K562 (cell line): ENCODE measurements at regions not wholly inside any gene's neighbourhood (a gene's known extent, or its start where the extent isn't known, plus 50 kb on each side); places are given as distances from the start of the nearest gene placed in this dataset.

Experiments
- ATAC-seq: fragments of 200-7000 bp; cut with Tn5 transposase; 3 replicates; pipeline ENCODE4 v1.9.1; 2020; ENCODE audit warnings: moderate library complexity
- BruUV-seq: library from RNA; stranded (reverse); fragments of 400-500 nt; replicated peaks from 2 replicates; lab custom pipeline; 2021; lab: Mats Ljungman, UMichigan
- CTCF ChIA-PET: fragments of 300-600 bp; formaldehyde crosslinking; extraction: SDS; loops from one replicate; lab custom pipeline; 2021; ENCODE audit warnings: low intra/inter-chr PET ratio; lab: Yijun Ruan, JAX
- POLR2A ChIA-PET: fragments of 300-600, 350-650 bp; sonication (Branson Sonifier 250); formaldehyde crosslinking; extraction: SDS; loops from one replicate; lab custom pipeline; 2021; ENCODE audit warnings: antibody characterized with exemption, inconsistent platforms; lab: Yijun Ruan, JAX
- DNase-seq, 4 experiments: peaks; one replicate each; pipeline versions ENCODE4 v3.0.0 to v3.0.0-alpha.2; 2011 to 2018; ENCODE audit warnings: low spot score in 3 of 4, mixed read lengths in 3 of 4; ENCODE audit errors: extremely low read depth in 1 of 4
- FAIRE-seq: peaks from 2 replicates; lab custom pipeline; 2011; peaks lifted over from hg19 to GRCh38; lab: Jason Lieb, UNC
- H2AFZ ChIP-seq: 2 replicates; pipeline ENCODE4 v1.6.0; 2011; ENCODE audit warnings: low read depth, low read length, control low read depth, inconsistent platforms
- H3K27ac ChIP-seq: fragments of 200-600 bp; 3 replicates; pipeline ENCODE4 v1.8.0; 2011; ENCODE audit warnings: low read depth, mild to moderate bottlenecking, control low read depth, inconsistent platforms, low read length, moderate library complexity, mixed read lengths; ENCODE audit errors: extremely low read depth
- H3K27me3 ChIP-seq, 2 experiments: fragments of 300-600 bp in 1 of 2; 2 replicates in 1 of 2; 3 replicates in 1 of 2; pipeline versions ENCODE4 v1.6.0 to v1.8.0; 2011; ENCODE audit warnings: inconsistent platforms in 2 of 2, low read length in 2 of 2, mild to moderate bottlenecking in 1 of 2, mixed read lengths in 1 of 2, moderate library complexity in 1 of 2; ENCODE audit not compliant: control insufficient read depth in 2 of 2, insufficient read depth in 2 of 2
- H3K36me3 ChIP-seq: fragments of 300-600 bp; 3 replicates; pipeline ENCODE4 v1.8.0; 2011; ENCODE audit warnings: mild to moderate bottlenecking, low read length, inconsistent platforms; ENCODE audit not compliant: control insufficient read depth, insufficient read depth
- H3K4me1 ChIP-seq, 2 experiments: fragments of 200-600 bp in 1 of 2; replicated peaks in 1 of 2; 2 replicates in 1 of 2; 3 replicates in 1 of 2; pipeline versions ENCODE4 v1.5.1 to v1.8.0; 2011; ENCODE audit warnings: inconsistent platforms in 2 of 2, low read length in 2 of 2, mild to moderate bottlenecking in 1 of 2, mixed read lengths in 1 of 2, moderate library complexity in 1 of 2; ENCODE audit not compliant: control insufficient read depth in 2 of 2, insufficient read depth in 2 of 2
- H3K4me2 ChIP-seq: 2 replicates; pipeline ENCODE4 v1.6.1; 2011; ENCODE audit warnings: low read length, control low read depth, inconsistent platforms, mixed read lengths; ENCODE audit not compliant: insufficient read depth
- H3K4me3 ChIP-seq: fragments of 200-600 bp; sonication (generic), shearing (Covaris generic); 2 replicates; pipeline ENCODE4 v1.5.1; 2016; ENCODE audit warnings: control low read depth, inconsistent platforms
- H3K79me2 ChIP-seq: fragments of 200-600 bp; 3 replicates; pipeline ENCODE4 v1.8.0; 2011; ENCODE audit warnings: low read length, inconsistent platforms; ENCODE audit not compliant: control insufficient read depth, insufficient read depth
- H3K9ac ChIP-seq, 2 experiments: 2 replicates each; pipeline versions ENCODE4 v1.6.0 to v1.6.1; 2011; ENCODE audit warnings: low read depth in 2 of 2, low read length in 2 of 2, control low read depth in 1 of 2, inconsistent platforms in 1 of 2, mild to moderate bottlenecking in 1 of 2, mixed read lengths in 1 of 2; ENCODE audit not compliant: insufficient read depth in 1 of 2
- H3K9me1 ChIP-seq: one replicate; pipeline ENCODE4 v1.6.0; 2011; ENCODE audit warnings: inconsistent platforms, mild to moderate bottlenecking, low read length, moderate library complexity; ENCODE audit not compliant: control insufficient read depth, insufficient read depth
- H3K9me3 ChIP-seq: replicated peaks from 2 replicates; pipeline ENCODE4 v1.5.1; 2011; ENCODE audit warnings: low read depth, low read length, inconsistent platforms; ENCODE audit not compliant: control insufficient read depth, insufficient read depth
- H4K20me1 ChIP-seq: replicated peaks from 2 replicates; pipeline ENCODE4 v1.6.1; 2011; ENCODE audit warnings: low read length, inconsistent platforms, mixed read lengths; ENCODE audit not compliant: control insufficient read depth, insufficient read depth
- CC2D1A ChIP-seq: fragments of 450-650 bp; IDR thresholded peaks from 2 replicates; pipeline ENCODE4 v1.6.1; 2017; ENCODE audit warnings: mild to moderate bottlenecking
- MEF2D ChIP-seq: conservative IDR thresholded peaks from 2 replicates; pipeline ENCODE4 v1.6.1; 2016; ENCODE audit warnings: low read depth, missing genetic modification characterization, missing compliant biosample characterization
- SIX5 ChIP-seq, 2 experiments: IDR thresholded peaks; 2 replicates each; pipeline ENCODE4 v1.6.1; 2011; ENCODE audit warnings: low read length in 2 of 2, borderline replicate concordance in 1 of 2, low read depth in 1 of 2, mild to moderate bottlenecking in 1 of 2, moderate library complexity in 1 of 2; ENCODE audit not compliant: insufficient read depth in 1 of 2
- TBL1XR1 ChIP-seq, 2 experiments: IDR thresholded peaks; 2 replicates each; pipeline ENCODE4 v1.6.1; 2012; ENCODE audit warnings: improper control_type of control experiment in 2 of 2, low read length in 2 of 2, mild to moderate bottlenecking in 1 of 2
- ZNF696 ChIP-seq: fragments of 250-450 bp; sonication (Bioruptor Pico); conservative IDR thresholded peaks from 2 replicates; pipeline ENCODE4 v1.4.0; 2020; ENCODE audit warnings: mild to moderate bottlenecking, moderate library complexity
- ZNF717 ChIP-seq: fragments of 250-450 bp; sonication (Bioruptor Pico); IDR thresholded peaks from 2 replicates; pipeline ENCODE4 v1.5.0; 2021
- WGBS: fragments of 100-300 bp; shearing (Covaris generic); methylation state at CpG from one replicate; pipeline ENCODE4 v1.1.6; 2016; ENCODE audit warnings: low coverage, mixed read lengths; ENCODE audit not compliant: insufficient coverage; ENCODE audit errors: missing lambda C conversion rate; 5-methylcytosine and 5-hydroxymethylcytosine counted together
- in situ Hi-C: fragments of 300-500 bp; cut with MboI; formaldehyde crosslinking; loops from 4 replicates; pipeline ENCODE4 v1.15.0; 2018; ENCODE audit warnings: inconsistent platforms, mixed read lengths
- intact Hi-C: fragments of 100-400 bp; cut with micrococcal nuclease; formaldehyde crosslinking; loops from 2 replicates; pipeline ENCODE4 v1.14.2; 2022
- TF ChIP-seq, protein P1 (sequence below): fragments of 450-650 bp; IDR thresholded peaks from 2 replicates; pipeline ENCODE4 v1.6.1; 2017; ENCODE audit warnings: antibody characterized with exemption, mild to moderate bottlenecking
- TF ChIP-seq, protein P2 (sequence below), 2 experiments: fragments of 450-650 bp in 1 of 2; sonication (generic) in 1 of 2; formaldehyde crosslinking in 1 of 2; IDR thresholded peaks in 1 of 2; conservative IDR thresholded peaks in 1 of 2; 2 replicates each; pipeline versions ENCODE4 v1.6.1 to v1.8.1; 2016 to 2023; ENCODE audit warnings: mild to moderate bottlenecking in 2 of 2, moderate library complexity in 2 of 2, inconsistent platforms in 1 of 2, missing genetic modification reagents in 1 of 2
- TF ChIP-seq, protein P3 (sequence below): fragments of 450-650 bp; IDR thresholded peaks from 2 replicates; pipeline ENCODE4 v1.6.1; 2016

DNA sequence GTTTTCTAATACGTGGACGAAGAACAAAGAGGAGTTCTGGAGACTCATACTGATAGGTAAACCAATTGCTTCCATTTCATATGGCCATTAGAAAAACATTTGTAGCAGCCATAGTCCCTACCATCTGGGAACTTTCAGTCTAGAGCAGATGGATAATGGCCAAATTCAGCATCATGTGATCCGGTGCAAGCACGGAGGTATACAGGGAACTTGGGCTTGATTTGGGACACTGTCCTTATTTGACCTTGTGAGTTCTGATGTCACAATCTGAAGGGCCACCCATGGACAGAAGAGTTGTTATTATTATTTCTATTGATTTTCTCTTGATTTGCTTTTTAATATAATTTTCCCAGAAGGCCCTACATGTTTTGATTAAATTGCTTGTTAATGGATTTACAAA, 154.6 kb upstream of the ZNF267 start:
- CTCF ChIA-PET: no interaction called here
- Histone ChIP-seq H3K79me2 (peaks cover 19% of the 10 kb centered on the region), H3K9me1 (no peaks in the 10 kb centered on the region), H3K9me3 (no peaks in the 10 kb centered on the region), H3K9ac (no peak overlapping the region), H3K4me3 (no peak overlapping the region), H3K27ac (no peak overlapping the region), H3K4me1 (peaks cover 6 to 10% of the 10 kb centered on the region in 2 experiments; a peak in 4 of 5 replicates), H4K20me1 (no peaks in the 10 kb centered on the region), H3K27me3 (no peaks in the 10 kb centered on the region), H3K4me2 (no peak overlapping the region), H3K36me3 (peaks cover 20% of the 10 kb centered on the region), H2AFZ (no peak overlapping the region)
- no peak for FAIRE-seq
- POLR2A ChIA-PET: no interaction called here
- in situ Hi-C loops (no loop called here), intact Hi-C loops (no loop called here)
- DNase-seq: peak in 1 of 4 experiments; percentile 7
- BruUV-seq: no TSS peak
- TF ChIP-seq SIX5 (IDR thresholded peaks at IDR 0.05; ENCODE audit: borderline replicate concordance in 1 of 2, insufficient read depth in 1 of 2, low read depth in 1 of 2, low read length in 2 of 2) (no peak), TBL1XR1 (IDR thresholded peaks at IDR 0.05; ENCODE audit: low read length in 2 of 2) (no peak)
- WGBS: 81% methylated on average over 4 of the region's 4 CpGs
- ATAC-seq: no peak

DNA sequence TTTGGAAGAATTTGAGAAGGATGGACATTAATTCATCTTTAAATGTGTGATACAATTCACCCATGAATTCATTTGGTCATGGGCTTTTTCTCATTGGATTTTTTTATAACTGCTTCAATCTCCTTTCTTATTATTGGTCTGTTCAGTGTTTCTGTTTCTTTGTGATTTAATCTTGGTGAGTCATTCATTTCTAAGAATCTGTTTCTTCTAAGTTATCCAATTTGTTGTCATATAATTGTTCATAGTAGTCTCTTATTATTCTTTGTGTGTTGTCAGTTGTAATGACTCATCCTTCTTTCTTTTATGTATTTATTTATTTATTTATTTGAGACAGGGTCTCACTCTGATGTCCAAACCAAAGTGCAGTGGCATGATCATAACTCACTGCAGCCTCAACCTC, 146.1 kb upstream of the ZNF267 start:
- H3K79me2 ChIP-seq: no peaks in the 10 kb centered on the region
- no peak for DNase-seq

More for the DNA sequence above, 146.1 kb upstream of the ZNF267 start:
- H3K36me3 ChIP-seq: no peaks in the 10 kb centered on the region; the same call in 2 of the 3 replicates
- ChIA-PET POLR2A (no interaction called here), CTCF (no interaction called here)
- H2AFZ ChIP-seq: no peak overlapping the region
- intact Hi-C loops: no loop called here
- no peaks in the 10 kb centered on the region for H4K20me1 ChIP-seq
- H3K4me2 ChIP-seq: no peak overlapping the region
- no peak overlapping the region for H3K27ac ChIP-seq
- no peak for FAIRE-seq
- ATAC-seq: no peak
- no peak overlapping the region for H3K4me3 ChIP-seq
- BruUV-seq: no TSS peak
- H3K27me3 ChIP-seq: no peaks in the 10 kb centered on the region
- TF ChIP-seq, protein P1, sequence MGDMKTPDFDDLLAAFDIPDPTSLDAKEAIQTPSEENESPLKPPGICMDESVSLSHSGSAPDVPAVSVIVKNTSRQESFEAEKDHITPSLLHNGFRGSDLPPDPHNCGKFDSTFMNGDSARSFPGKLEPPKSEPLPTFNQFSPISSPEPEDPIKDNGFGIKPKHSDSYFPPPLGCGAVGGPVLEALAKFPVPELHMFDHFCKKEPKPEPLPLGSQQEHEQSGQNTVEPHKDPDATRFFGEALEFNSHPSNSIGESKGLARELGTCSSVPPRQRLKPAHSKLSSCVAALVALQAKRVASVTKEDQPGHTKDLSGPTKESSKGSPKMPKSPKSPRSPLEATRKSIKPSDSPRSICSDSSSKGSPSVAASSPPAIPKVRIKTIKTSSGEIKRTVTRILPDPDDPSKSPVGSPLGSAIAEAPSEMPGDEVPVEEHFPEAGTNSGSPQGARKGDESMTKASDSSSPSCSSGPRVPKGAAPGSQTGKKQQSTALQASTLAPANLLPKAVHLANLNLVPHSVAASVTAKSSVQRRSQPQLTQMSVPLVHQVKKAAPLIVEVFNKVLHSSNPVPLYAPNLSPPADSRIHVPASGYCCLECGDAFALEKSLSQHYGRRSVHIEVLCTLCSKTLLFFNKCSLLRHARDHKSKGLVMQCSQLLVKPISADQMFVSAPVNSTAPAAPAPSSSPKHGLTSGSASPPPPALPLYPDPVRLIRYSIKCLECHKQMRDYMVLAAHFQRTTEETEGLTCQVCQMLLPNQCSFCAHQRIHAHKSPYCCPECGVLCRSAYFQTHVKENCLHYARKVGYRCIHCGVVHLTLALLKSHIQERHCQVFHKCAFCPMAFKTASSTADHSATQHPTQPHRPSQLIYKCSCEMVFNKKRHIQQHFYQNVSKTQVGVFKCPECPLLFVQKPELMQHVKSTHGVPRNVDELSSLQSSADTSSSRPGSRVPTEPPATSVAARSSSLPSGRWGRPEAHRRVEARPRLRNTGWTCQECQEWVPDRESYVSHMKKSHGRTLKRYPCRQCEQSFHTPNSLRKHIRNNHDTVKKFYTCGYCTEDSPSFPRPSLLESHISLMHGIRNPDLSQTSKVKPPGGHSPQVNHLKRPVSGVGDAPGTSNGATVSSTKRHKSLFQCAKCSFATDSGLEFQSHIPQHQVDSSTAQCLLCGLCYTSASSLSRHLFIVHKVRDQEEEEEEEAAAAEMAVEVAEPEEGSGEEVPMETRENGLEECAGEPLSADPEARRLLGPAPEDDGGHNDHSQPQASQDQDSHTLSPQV: no peak
- TF ChIP-seq CC2D1A (no peak), MEF2D (tag) (no peak), ZNF696 (CRISPR knock-in tag) (no peak), ZNF717 (CRISPR knock-in tag) (no peak)
- TF ChIP-seq, protein P2, sequence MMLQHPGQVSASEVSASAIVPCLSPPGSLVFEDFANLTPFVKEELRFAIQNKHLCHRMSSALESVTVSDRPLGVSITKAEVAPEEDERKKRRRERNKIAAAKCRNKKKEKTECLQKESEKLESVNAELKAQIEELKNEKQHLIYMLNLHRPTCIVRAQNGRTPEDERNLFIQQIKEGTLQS (IDR thresholded peaks at IDR 0.05): peak; percentile 17; the same call in 1 of the 2 replicates
- TF ChIP-seq, protein P2 (CRISPR knock-in tag; conservative IDR thresholded peaks at IDR 0.05): no peak
- TF ChIP-seq, protein P3, sequence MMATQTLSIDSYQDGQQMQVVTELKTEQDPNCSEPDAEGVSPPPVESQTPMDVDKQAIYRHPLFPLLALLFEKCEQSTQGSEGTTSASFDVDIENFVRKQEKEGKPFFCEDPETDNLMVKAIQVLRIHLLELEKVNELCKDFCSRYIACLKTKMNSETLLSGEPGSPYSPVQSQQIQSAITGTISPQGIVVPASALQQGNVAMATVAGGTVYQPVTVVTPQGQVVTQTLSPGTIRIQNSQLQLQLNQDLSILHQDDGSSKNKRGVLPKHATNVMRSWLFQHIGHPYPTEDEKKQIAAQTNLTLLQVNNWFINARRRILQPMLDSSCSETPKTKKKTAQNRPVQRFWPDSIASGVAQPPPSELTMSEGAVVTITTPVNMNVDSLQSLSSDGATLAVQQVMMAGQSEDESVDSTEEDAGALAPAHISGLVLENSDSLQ: no peak
- no peaks in the 10 kb centered on the region for H3K9me1 ChIP-seq
- no peak overlapping the region for H3K9ac ChIP-seq
- in situ Hi-C loops: no loop called here
- no peaks in the 10 kb centered on the region for H3K4me1 ChIP-seq
- no peaks in the 10 kb centered on the region for H3K9me3 ChIP-seq
